GM21360 (cell line): ENCODE measurements at regions not wholly inside any gene's neighbourhood (a gene's known extent, or its start where the extent isn't known, plus 50 kb on each side); places are given as distances from the start of the nearest gene placed in this dataset.

ENCODE experiments used
- ATAC-seq: cut with Tn5 transposase; IDR thresholded peaks from one replicate; pipeline ENCODE4 v1.9.1; 2021; ENCODE audit warnings: mild to moderate bottlenecking, moderate library complexity; ENCODE audit not compliant: unreplicated experiment

- no peak for ATAC-seq
These were observed 414.3 kb upstream of the HS6ST1 start for GRCh38 chr2:128732976-128733431.

- no peak for ATAC-seq
These were observed 414.8 kb upstream of the HS6ST1 start for GRCh38 chr2:128733450-128733849.

GRCh38 chr2:128734521-128735295, 416.0 kb upstream of the HS6ST1 start:
- no peak for ATAC-seq

GRCh38 chr2:128735296-128735960, 416.8 kb upstream of the HS6ST1 start:
- no peak for ATAC-seq

- no peak for ATAC-seq
These were observed 417.5 kb upstream of the HS6ST1 start for GRCh38 chr2:128736046-128736688.

- ATAC-seq = no peak
These were observed 418.2 kb upstream of the HS6ST1 start for GRCh38 chr2:128736689-128737545.

- ATAC-seq = no peak
These were observed 418.8 kb upstream of the HS6ST1 start for GRCh38 chr2:128737546-128737826.

- no peak for ATAC-seq
These were observed 419.9 kb upstream of the HS6ST1 start for GRCh38 chr2:128738446-128739110.

GRCh38 chr2:128742467-128742866, 423.8 kb upstream of the HS6ST1 start:
- no peak for ATAC-seq

GRCh38 chr2:128745946-128746345, 427.3 kb upstream of the HS6ST1 start:
- no peak for ATAC-seq

GRCh38 chr2:128746356-128746755, 427.7 kb upstream of the HS6ST1 start:
- no peak for ATAC-seq

- ATAC-seq = no peak
These were observed 429.7 kb upstream of the HS6ST1 start for GRCh38 chr2:128748336-128748735.

- ATAC-seq = no peak
These were observed 430.4 kb upstream of the HS6ST1 start for GRCh38 chr2:128748835-128749605.

- ATAC-seq = no peak
These were observed 431.9 kb upstream of the HS6ST1 start for GRCh38 chr2:128750328-128751165.

GRCh38 chr2:128751746-128752145, 433.1 kb upstream of the HS6ST1 start:
- ATAC-seq = no peak

GRCh38 chr2:128752691-128753263, 434.1 kb upstream of the HS6ST1 start:
- ATAC-seq = no peak

GRCh38 chr2:128753321-128753720, 434.7 kb upstream of the HS6ST1 start:
- ATAC-seq = no peak

- no peak for ATAC-seq
These were observed 435.1 kb upstream of the HS6ST1 start for GRCh38 chr2:128753800-128754199.
